NCI-H460 (cell line): ENCODE measurements at regions not wholly inside any gene's neighbourhood (a gene's known extent, or its start where the extent isn't known, plus 50 kb on each side); places are given as distances from the start of the nearest gene placed in this dataset.
"Not testable (repeated sequence)": the region's sequence is repeated elsewhere in the genome, so short reads cannot be mapped to it uniquely, and the experiment has no call there.

Experiments used
- DNase-seq: peaks from one replicate; pipeline ENCODE4 v3.0.0-alpha.2; 2016; ENCODE audit warnings: low read depth; ENCODE audit errors: extremely low read depth

GRCh38 chr3:145709779-145710178 lies 451.2 kb downstream of the PLOD2 start:
- DNase-seq, result not testable (repeated sequence)

GRCh38 chr3:145716519-145716918 lies 444.5 kb downstream of the PLOD2 start:
- DNase-seq, result no peak

- no peak for DNase-seq
Measured at GRCh38 chr3:145719114-145719513, 441.9 kb downstream of the PLOD2 start.

DNA sequence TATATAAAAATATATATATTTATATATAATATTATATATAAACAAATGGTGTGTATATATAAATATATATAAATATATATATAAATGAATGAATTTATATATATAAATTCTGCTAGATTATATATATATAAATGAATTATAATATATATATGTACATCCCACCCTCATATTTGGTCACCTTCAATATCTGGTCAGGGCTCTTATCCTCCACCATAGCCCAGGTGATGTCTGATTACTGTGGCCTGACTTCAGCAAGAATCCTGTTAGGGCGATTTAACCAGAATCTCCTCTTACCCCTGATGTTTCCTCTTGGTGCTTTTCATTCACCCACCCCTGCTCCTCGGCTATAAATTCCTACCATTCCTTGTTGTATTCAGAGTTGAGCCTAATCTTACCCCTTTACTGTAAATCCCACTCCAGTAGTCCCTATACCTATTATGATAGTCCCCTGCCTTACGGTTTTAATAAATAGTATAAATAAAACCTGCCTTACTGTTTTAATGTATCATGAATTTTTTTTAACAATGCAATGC lies 439.6 kb downstream of the PLOD2 start:
- DNase-seq, result no peak

DNA sequence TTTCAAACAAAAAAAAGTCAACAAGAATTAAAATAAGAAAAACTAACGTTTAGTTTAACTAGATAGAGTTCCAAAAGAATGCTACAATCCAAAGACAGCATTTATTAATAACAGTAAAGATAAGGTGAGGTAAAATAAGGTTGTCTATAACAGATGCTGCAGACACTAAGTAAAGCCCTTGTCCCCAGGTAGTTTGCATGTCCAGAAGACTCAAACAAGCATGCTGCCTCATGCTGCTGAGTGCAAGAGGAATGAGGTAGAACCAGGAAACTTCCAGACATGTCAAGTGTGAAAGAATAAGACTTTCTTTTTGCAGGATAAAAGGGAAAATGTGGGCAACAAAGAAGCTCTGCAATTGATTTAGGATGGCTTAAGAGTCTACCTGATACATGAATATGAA lies 439.2 kb downstream of the PLOD2 start:
- DNase-seq, result no peak

GRCh38 chr3:145727476-145727875 lies 433.5 kb downstream of the PLOD2 start:
- no peak for DNase-seq

GRCh38 chr3:145735631-145736030 lies 425.4 kb downstream of the PLOD2 start:
- no peak for DNase-seq

GRCh38 chr3:145737952-145738351 lies 423.0 kb downstream of the PLOD2 start:
- no peak for DNase-seq

- no peak for DNase-seq
Measured at GRCh38 chr3:145739926-145740325, 421.1 kb downstream of the PLOD2 start.

GRCh38 chr3:145750657-145751056 lies 410.3 kb downstream of the PLOD2 start:
- no peak for DNase-seq

DNA sequence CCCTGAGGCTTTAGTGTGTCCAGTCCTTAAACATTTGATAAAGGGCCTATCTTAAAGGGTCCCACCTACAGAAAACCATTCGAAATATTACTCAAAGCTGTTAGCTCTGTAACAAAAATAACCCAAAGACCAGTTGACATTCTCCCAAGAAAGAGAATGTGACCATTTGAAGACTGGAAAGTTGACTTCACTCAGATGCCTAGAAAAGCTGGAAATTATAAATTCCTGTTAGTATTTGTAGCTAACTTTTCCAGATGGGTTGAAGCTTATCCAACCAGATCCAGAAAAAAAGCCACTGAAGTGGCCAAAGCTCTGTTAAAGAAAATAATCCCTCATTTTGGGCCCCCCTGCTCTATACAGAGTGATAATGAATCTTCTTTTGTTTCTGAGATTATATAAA lies 408.4 kb downstream of the PLOD2 start:
- no peak for DNase-seq

GRCh38 chr3:145754605-145755289 lies 406.2 kb downstream of the PLOD2 start:
- no peak for DNase-seq

DNA sequence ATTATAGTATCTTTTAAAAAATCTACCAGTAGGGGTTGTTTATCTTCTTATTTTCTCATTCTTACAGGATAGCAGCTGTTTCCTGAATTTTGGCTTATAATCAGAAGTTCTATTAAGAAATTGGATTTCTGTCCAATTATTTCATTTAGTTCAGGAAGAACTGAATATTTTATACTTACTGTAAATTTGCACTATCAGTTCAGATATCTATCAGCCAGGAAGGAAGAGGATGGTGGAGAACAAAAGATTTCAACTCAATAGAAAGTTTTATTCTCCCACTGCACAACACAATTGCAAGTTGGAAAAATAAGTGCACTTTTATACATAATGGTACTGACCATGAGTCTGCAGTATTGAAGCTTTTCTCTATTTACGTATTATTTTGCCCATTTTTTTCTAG lies 400.9 kb downstream of the PLOD2 start:
- DNase-seq, result no peak

DNA sequence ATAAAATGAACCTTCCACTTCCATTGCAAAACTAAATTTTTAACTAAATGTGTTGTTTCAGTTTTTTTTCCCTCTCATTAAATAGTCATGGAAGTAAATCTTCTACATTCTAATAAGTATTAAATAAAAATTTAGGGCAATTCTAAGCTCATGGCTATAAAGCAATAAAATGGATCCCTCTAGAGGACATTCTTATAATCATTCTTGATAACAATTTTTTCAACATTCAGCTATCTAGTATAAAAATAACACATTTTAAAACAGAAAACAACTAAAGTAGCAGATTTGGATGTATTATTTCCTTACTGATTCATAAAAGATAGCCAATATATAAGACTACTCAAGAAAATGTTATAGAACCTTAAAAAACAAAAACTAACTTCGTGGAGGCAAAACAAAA lies 393.1 kb downstream of the PLOD2 start:
- DNase-seq, result no peak

DNA sequence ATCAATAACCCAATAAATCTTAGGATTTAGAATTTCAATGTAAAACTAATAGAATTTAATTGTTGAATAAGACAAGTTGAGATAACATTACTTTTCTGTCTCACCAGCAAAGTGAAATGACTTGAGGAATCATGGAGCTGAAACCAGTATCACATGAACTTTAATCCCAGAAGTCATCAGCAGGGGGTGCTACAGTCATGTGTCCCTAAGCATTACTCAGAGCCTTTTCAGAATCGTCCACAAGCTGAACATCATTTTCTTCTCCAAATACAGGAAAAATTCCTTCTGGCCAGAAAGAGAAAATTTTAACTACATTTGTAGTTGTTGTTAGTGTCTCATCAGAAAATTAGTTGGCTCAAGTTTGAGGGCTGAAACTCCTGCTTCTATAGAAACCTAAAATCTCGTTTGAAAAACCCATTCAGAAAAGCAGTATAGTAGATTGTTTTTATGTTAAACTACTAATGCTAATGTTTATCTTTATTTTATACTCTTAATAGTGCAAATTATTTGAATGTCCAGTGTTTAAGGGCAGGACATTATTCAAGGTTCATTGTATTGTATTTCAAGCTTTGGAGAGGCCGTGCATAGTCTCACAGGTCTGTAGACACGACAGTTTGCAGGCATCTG lies 384.1 kb downstream of the PLOD2 start:
- peak; percentile 46 for DNase-seq

- no peak for DNase-seq
Measured at GRCh38 chr3:145780301-145780700, 380.7 kb downstream of the PLOD2 start.

DNA sequence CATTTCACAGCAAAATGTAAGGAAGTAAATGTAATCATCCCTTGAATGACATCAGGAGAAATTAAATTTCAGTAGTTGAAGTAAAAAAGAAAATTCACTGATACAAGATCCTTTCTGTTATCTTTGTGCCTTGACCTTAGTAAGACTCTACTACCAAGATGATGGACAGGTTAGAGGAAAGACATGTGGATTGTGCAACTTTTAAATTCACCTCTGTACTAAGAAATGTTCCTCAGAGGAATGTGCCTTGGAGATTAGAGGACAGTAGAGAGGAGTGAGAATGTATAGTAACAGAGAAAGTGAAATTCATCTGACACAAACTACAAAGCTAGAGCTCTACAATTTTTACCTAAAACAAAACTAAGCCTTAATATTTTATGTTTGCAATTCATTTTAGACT lies 375.3 kb downstream of the PLOD2 start:
- DNase-seq, result no peak

DNA sequence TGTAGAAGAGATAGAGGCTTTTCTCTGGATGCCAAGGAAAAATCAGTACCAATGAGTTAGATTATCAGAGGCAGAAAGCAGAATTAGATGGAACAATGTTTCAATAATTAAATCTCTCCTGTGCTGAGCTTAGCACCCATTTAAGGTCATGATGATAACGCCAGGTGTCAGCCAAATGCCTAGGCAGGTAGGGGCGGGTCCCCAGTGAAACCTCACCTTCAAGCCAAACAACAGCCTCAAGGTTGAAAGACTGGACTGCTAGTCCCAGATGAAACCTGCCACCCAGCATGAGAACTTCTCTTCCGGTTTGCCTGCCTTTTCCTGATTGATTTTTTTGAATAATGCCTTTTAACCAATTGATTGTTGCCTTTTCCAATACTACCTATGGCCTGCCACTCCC lies 363.0 kb downstream of the PLOD2 start:
- no peak for DNase-seq

DNA sequence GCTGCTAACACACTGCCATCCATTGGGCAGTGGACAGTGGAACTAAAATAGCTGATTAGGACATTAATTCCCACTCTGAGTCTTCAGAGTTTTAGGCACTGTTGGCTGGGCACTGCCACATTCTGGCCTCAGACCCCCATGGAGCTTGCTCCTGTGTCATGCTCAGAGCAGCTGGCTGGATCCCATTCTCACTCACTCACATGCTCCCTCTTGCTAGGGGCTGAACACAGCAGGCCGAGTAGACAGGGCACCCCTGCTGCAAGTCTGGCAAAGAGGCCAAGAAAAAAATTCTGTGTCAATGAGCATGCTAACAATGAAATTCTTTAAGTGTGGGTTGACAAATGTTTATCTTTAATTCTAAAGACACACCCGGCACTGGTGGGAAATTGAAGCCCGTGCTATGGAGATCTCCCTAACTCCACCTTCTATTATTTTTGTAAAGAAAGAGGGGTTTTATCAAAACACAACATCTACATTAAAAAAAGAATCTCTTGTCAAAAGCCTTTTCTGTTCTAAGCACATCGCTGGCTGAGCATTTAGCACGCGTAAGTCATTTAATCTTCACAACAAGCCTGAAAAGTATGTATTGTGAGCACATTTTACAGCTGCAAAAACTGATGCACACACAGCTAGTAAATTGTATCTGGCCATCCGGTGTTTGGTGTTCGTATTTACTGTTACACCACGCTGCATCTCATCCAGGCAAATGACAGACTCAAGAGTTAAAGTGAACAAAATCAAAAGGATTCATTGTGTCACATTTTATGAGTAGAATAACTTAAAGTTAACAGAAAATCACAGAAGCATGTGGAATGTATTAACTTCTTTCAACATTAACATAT lies 362.1 kb downstream of the PLOD2 start:
- DNase-seq, result peak; percentile 43

- DNase-seq, result peak; percentile 3
Measured at GRCh38 chr3:145801696-145802095, 359.3 kb downstream of the PLOD2 start.

DNA sequence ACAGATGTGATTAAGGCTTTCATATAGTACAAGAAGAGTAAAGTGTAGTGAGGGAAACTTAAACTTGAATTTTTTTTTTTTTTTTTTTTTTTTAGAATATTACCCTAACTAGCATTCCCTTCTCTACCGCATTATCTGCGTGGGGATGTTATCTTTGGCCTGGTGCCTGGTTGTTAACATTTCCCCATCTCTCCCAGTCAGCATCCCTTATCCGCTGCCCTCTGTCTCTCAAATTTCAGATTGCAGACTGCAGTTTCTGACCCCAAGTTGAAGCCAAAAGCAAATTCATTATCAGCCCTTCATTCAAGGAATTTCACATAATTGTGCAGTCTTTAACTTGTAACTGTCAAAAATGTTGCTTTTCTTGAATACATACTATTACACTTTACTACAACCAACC lies 353.0 kb downstream of the PLOD2 start:
- DNase-seq, result peak; percentile 31

- DNase-seq, result no peak
Measured at GRCh38 chr3:145812391-145812790, 348.6 kb downstream of the PLOD2 start.
